Neural crest cell (in vitro differentiated cells): ENCODE measurements at regions not wholly inside any gene's neighbourhood (a gene's known extent, or its start where the extent isn't known, plus 50 kb on each side); places are given as distances from the start of the nearest gene placed in this dataset.
A peak's percentile ranks its signal among the peaks of the same experiment; 100 is the strongest.

Experiments used
- DNase-seq: peaks from one replicate; pipeline ENCODE4 v3.0.0; 2021; ENCODE audit warnings: low read depth, mixed read lengths, low spot score
- H3K27ac Mint-ChIP-seq: one replicate; pipeline ENCODE4 v1.8.0; 2021; ENCODE audit warnings: mild to moderate bottlenecking, mixed read lengths; ENCODE audit not compliant: unreplicated experiment
- H3K27me3 Mint-ChIP-seq: 2 replicates; pipeline ENCODE4 v1.8.0; 2021; ENCODE audit warnings: low read depth, mild to moderate bottlenecking, mixed read lengths
- H3K36me3 Mint-ChIP-seq: 2 replicates; pipeline ENCODE4 v1.8.0; 2021; ENCODE audit warnings: low read depth, mild to moderate bottlenecking, mixed read lengths
- H3K4me1 Mint-ChIP-seq: 2 replicates; pipeline ENCODE4 v1.8.0; 2021; ENCODE audit warnings: mixed read lengths
- H3K4me3 Mint-ChIP-seq: one replicate; pipeline ENCODE4 v1.8.0; 2021; ENCODE audit warnings: mild to moderate bottlenecking, mixed read lengths
- H3K9me3 Mint-ChIP-seq: 2 replicates; pipeline ENCODE4 v1.8.0; 2021; ENCODE audit warnings: mixed read lengths
- CTCF ChIP-seq: fragments of 200-600 bp; sonication (generic); conservative IDR thresholded peaks from 2 replicates; pipeline ENCODE4 v1.5.0; 2021; ENCODE audit warnings: antibody characterized with exemption, mild to moderate bottlenecking

GRCh38 chr21:20856926-20857325 is 141.3 kb upstream of the NCAM2 start:
- Mint-ChIP-seq H3K36me3 (peaks cover 2% of the 10 kb centered on the region), H3K4me1 (peaks cover 6% of the 10 kb centered on the region), H3K4me3 (no peak overlapping the region), H3K9me3 (peaks cover 3% of the 10 kb centered on the region), H3K27ac (no peak overlapping the region), H3K27me3 (no peaks in the 10 kb centered on the region)
- DNase-seq: no peak
- TF ChIP-seq CTCF: no peak

GRCh38 chr21:20874202-20874601 is 124.0 kb upstream of the NCAM2 start:
- Mint-ChIP-seq H3K9me3 (no peaks in the 10 kb centered on the region), H3K4me3 (no peak overlapping the region), H3K4me1 (no peaks in the 10 kb centered on the region), H3K27me3 (no peaks in the 10 kb centered on the region), H3K27ac (no peak overlapping the region), H3K36me3 (no peaks in the 10 kb centered on the region)
- no peak for DNase-seq
- no peak for TF ChIP-seq CTCF

- no peak overlapping the region for H3K4me3 Mint-ChIP-seq
- H3K4me1 Mint-ChIP-seq: no peaks in the 10 kb centered on the region
- H3K27me3 Mint-ChIP-seq: no peaks in the 10 kb centered on the region
- no peak for DNase-seq
- no peak overlapping the region for H3K27ac Mint-ChIP-seq
- no peaks in the 10 kb centered on the region for H3K9me3 Mint-ChIP-seq
- H3K36me3 Mint-ChIP-seq: no peaks in the 10 kb centered on the region
- TF ChIP-seq CTCF: no peak
Observed at GRCh38 chr21:20875742-20876141, 122.5 kb upstream of the NCAM2 start.

- Mint-ChIP-seq H3K4me3 (no peak overlapping the region), H3K9me3 (no peaks in the 10 kb centered on the region), H3K36me3 (no peaks in the 10 kb centered on the region), H3K27ac (no peak overlapping the region), H3K27me3 (no peaks in the 10 kb centered on the region), H3K4me1 (peaks cover 6% of the 10 kb centered on the region)
- DNase-seq: no peak
- no peak for TF ChIP-seq CTCF
Observed at GRCh38 chr21:20877976-20878375, 120.2 kb upstream of the NCAM2 start.

- Mint-ChIP-seq H3K4me3 (no peak overlapping the region), H3K36me3 (no peaks in the 10 kb centered on the region), H3K27ac (no peak overlapping the region), H3K27me3 (no peaks in the 10 kb centered on the region), H3K9me3 (no peaks in the 10 kb centered on the region), H3K4me1 (peaks cover 12% of the 10 kb centered on the region)
- peak; percentile 51 for DNase-seq
- peak; percentile 86 for TF ChIP-seq CTCF
Observed at GRCh38 chr21:20882462-20883407, 115.5 kb upstream of the NCAM2 start.
